ENCODE measurements at regions not wholly inside any gene's neighbourhood (a gene's known extent, or its start where the extent isn't known, plus 50 kb on each side); places are given as distances from the start of the nearest gene placed in this dataset.

DNA sequence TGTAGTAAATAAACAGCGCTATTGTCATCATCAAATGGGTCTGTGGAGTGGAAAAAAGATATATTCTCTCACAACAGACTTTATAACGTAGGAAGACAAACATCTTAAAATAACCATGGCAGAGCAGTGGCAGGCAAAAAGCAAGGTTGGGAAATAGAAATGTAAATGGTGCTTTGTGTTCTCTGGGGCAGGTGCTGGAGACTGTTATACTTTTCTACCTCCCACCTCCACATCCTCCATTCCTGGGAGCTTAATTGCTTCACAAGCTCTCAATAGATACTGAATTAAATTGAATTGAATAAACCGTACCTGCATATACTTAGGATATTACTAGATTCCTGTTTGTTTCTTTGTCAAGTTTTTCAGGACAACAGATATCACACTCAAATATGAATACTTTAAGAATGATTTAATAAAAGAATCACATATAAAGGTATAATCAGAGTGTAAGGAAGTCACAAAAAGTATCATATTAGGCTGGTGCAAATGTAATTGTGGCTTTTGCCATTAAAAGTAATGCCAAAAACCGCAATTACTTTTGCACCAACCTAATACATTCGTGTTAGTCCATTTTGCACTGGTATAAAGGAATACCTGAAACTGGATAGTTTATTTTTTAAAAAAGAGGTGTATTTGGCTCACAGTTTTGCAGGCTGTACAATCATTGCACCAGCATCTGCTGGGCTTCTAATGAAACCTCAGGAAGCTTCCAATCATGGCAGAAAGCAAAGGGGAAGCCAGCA lies 367.3 kb downstream of the GRIA2 start:
- Histone ChIP-seq H3K9me3 (no peaks in the 10 kb centered on the region), H3K27me3 (no peaks in the 10 kb centered on the region), H3K4me1 (no peaks in the 10 kb centered on the region), H3K4me3 (no peak overlapping the region), H3K36me3 (no peaks in the 10 kb centered on the region), H3K27ac (no peak overlapping the region)
- intact Hi-C loops (cut with DNase I): no loop called here
- TF ChIP-seq, protein P1, sequence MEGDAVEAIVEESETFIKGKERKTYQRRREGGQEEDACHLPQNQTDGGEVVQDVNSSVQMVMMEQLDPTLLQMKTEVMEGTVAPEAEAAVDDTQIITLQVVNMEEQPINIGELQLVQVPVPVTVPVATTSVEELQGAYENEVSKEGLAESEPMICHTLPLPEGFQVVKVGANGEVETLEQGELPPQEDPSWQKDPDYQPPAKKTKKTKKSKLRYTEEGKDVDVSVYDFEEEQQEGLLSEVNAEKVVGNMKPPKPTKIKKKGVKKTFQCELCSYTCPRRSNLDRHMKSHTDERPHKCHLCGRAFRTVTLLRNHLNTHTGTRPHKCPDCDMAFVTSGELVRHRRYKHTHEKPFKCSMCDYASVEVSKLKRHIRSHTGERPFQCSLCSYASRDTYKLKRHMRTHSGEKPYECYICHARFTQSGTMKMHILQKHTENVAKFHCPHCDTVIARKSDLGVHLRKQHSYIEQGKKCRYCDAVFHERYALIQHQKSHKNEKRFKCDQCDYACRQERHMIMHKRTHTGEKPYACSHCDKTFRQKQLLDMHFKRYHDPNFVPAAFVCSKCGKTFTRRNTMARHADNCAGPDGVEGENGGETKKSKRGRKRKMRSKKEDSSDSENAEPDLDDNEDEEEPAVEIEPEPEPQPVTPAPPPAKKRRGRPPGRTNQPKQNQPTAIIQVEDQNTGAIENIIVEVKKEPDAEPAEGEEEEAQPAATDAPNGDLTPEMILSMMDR (IDR thresholded peaks at IDR 0.05): no peak
- TF ChIP-seq POLR2A (IDR thresholded peaks at IDR 0.05): no peak
- DNase-seq: no peak
- WGBS, 2 donors: 68 to 73% methylated on average over 5 of the region's 5 CpGs

DNA sequence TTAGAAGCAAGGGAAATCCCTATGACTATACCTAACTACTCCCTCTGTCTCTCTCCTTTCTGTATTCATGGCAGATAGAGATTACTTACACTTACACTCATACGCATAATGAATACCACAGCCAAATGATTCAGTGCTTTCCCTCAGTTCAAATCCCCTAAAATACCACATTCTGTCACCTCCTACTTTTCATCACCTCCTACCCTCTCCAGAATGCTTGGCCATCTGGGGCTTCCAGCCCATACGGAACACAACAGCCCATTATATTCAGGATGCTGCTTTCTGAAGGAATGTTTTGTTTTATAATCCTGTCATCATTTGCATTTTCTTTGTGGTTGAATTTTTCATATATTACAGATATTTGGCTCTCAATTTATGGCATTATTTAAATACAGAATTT lies 361.6 kb downstream of the GRIA2 start:
- Histone ChIP-seq H3K36me3 (no peaks in the 10 kb centered on the region), H3K4me3 (no peak overlapping the region), H3K27me3 (no peaks in the 10 kb centered on the region), H3K27ac (no peak overlapping the region), H3K9me3 (no peaks in the 10 kb centered on the region), H3K4me1 (no peaks in the 10 kb centered on the region)
- DNase-seq: no peak
- no peak for TF ChIP-seq POLR2A (IDR thresholded peaks at IDR 0.05)
- WGBS, 2 donors: 86 to 87% methylated on average over 2 of the region's 2 CpGs
- intact Hi-C loops (cut with DNase I): no loop called here

DNA sequence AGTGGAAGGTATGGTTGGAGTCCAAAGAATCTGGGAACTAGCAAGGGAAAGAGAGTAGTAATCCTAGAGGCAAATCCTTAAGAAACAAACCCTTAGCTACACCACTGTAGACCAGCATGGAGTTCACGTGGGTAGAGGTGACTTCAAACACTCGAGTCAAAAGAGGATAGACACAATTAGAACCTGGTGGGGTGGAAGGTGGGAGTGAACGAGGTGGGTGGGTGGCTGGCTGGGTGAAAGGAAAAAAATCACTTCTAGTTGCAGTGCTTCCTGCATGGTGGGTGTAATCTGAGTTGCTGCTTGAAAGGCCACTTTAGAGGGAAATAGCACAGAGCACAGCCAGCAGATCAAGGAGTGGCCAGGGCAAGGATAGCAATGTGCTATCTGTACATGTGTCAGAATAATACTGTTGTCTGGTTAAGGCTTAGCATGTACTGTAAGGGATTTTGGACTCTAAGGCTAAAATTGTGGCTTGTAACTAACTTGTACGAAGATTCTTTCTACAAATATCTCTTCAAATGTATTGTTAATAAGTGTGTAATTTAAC lies 356.2 kb downstream of the GRIA2 start:
- H3K4me3 ChIP-seq: no peak overlapping the region
- no peak overlapping the region for H3K27ac ChIP-seq
- TF ChIP-seq, protein P1 (IDR thresholded peaks at IDR 0.05): no peak
- TF ChIP-seq POLR2A (IDR thresholded peaks at IDR 0.05): no peak
- H3K9me3 ChIP-seq: no peaks in the 10 kb centered on the region
- 62 to 63% methylated on average over 4 of the region's 4 CpGs for WGBS, 2 donors
- DNase-seq: no peak
- H3K27me3 ChIP-seq: no peaks in the 10 kb centered on the region
- no peaks in the 10 kb centered on the region for H3K4me1 ChIP-seq
- intact Hi-C loops (cut with DNase I): no loop called here
- H3K36me3 ChIP-seq: no peaks in the 10 kb centered on the region

DNA sequence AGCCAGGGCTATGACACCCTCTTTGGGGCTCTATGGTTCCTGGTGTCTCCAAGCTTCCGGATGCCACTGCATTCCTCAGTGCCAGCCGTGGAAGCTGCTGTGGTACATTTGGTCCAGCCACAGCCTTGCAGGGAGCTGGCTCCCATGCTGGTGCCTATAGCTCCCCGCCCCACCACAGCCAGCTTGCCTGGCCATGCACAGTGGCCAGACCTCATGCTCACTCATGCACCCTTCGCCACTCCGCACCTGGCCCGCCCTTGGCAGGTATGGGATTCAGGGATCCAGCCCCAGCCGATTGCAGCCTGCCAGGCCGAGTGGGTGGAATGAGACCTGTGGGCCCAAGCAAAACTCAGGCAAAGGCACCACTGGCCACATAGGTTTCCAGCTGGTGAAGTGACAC lies 354.8 kb downstream of the GRIA2 start:
- WGBS, 2 donors: 93% methylated on average over 7 of the region's 8 CpGs; no CpG with 5 or more reads in 1 of the 2 donors
- Histone ChIP-seq H3K36me3 (no peaks in the 10 kb centered on the region), H3K27ac (no peak overlapping the region), H3K27me3 (no peaks in the 10 kb centered on the region), H3K4me3 (no peak overlapping the region), H3K4me1 (no peaks in the 10 kb centered on the region), H3K9me3 (no peaks in the 10 kb centered on the region)
- no peak for TF ChIP-seq POLR2A (IDR thresholded peaks at IDR 0.05)
- TF ChIP-seq, protein P1 (IDR thresholded peaks at IDR 0.05): no peak
- intact Hi-C loops (cut with DNase I): no loop called here
- no peak for DNase-seq

DNA sequence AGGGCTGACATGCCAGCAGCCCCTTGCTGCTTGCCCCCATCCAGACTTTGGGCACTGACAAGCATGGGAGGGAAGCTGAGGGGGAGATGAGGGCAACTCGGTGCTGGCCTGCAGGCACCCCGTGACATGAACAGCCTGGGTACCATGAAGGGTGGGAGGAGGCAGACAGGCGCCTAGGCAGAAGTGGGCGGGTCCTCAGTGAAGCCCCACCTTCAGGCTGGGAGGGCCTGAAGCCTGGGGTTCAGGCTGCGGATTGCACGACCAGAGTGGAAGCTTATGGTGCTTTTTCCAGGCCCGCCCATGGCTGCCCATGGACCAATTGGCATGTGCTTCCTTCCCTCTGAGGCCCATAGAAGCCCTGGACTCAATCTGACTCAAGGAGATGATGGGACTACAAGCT lies 354.1 kb downstream of the GRIA2 start:
- Histone ChIP-seq H3K27ac (no peak overlapping the region), H3K36me3 (no peaks in the 10 kb centered on the region), H3K4me1 (no peaks in the 10 kb centered on the region), H3K9me3 (no peaks in the 10 kb centered on the region), H3K4me3 (no peak overlapping the region), H3K27me3 (no peaks in the 10 kb centered on the region)
- TF ChIP-seq, protein P1 (IDR thresholded peaks at IDR 0.05): no peak
- no peak for TF ChIP-seq POLR2A (IDR thresholded peaks at IDR 0.05)
- intact Hi-C loops (cut with DNase I): no loop called here
- 80% methylated on average over 1 of the region's 7 CpGs; no CpG with 5 or more reads in 1 of the 2 donors for WGBS, 2 donors
- DNase-seq: no peak

Data from esophagus squamous epithelium (tissue), 5 donors.